K562 (cell line): ENCODE measurements at regions not wholly inside any gene's neighbourhood (a gene's known extent, or its start where the extent isn't known, plus 50 kb on each side); places are given as distances from the start of the nearest gene placed in this dataset.

Experiments
- ATAC-seq: fragments of 200-7000 bp; cut with Tn5 transposase; 3 replicates; pipeline ENCODE4 v1.9.1; 2020; ENCODE audit warnings: moderate library complexity
- BruUV-seq: library from RNA; stranded (reverse); fragments of 400-500 nt; replicated peaks from 2 replicates; lab custom pipeline; 2021; lab: Mats Ljungman, UMichigan
- CTCF ChIA-PET: fragments of 300-600 bp; formaldehyde crosslinking; extraction: SDS; loops from one replicate; lab custom pipeline; 2021; ENCODE audit warnings: low intra/inter-chr PET ratio; lab: Yijun Ruan, JAX
- POLR2A ChIA-PET: fragments of 300-600, 350-650 bp; sonication (Branson Sonifier 250); formaldehyde crosslinking; extraction: SDS; loops from one replicate; lab custom pipeline; 2021; ENCODE audit warnings: antibody characterized with exemption, inconsistent platforms; lab: Yijun Ruan, JAX
- DNase-seq, 4 experiments: peaks; one replicate each; pipeline versions ENCODE4 v3.0.0 to v3.0.0-alpha.2; 2011 to 2018; ENCODE audit warnings: low spot score in 3 of 4, mixed read lengths in 3 of 4; ENCODE audit errors: extremely low read depth in 1 of 4
- FAIRE-seq: peaks from 2 replicates; lab custom pipeline; 2011; peaks lifted over from hg19 to GRCh38; lab: Jason Lieb, UNC
- H2AFZ ChIP-seq: 2 replicates; pipeline ENCODE4 v1.6.0; 2011; ENCODE audit warnings: low read depth, low read length, control low read depth, inconsistent platforms
- H3K27ac ChIP-seq: fragments of 200-600 bp; 3 replicates; pipeline ENCODE4 v1.8.0; 2011; ENCODE audit warnings: low read depth, mild to moderate bottlenecking, control low read depth, inconsistent platforms, low read length, moderate library complexity, mixed read lengths; ENCODE audit errors: extremely low read depth
- H3K27me3 ChIP-seq, 2 experiments: fragments of 300-600 bp in 1 of 2; 2 replicates in 1 of 2; 3 replicates in 1 of 2; pipeline versions ENCODE4 v1.6.0 to v1.8.0; 2011; ENCODE audit warnings: inconsistent platforms in 2 of 2, low read length in 2 of 2, mild to moderate bottlenecking in 1 of 2, mixed read lengths in 1 of 2, moderate library complexity in 1 of 2; ENCODE audit not compliant: control insufficient read depth in 2 of 2, insufficient read depth in 2 of 2
- H3K36me3 ChIP-seq: fragments of 300-600 bp; 3 replicates; pipeline ENCODE4 v1.8.0; 2011; ENCODE audit warnings: mild to moderate bottlenecking, low read length, inconsistent platforms; ENCODE audit not compliant: control insufficient read depth, insufficient read depth
- H3K4me1 ChIP-seq, 2 experiments: fragments of 200-600 bp in 1 of 2; replicated peaks in 1 of 2; 2 replicates in 1 of 2; 3 replicates in 1 of 2; pipeline versions ENCODE4 v1.5.1 to v1.8.0; 2011; ENCODE audit warnings: inconsistent platforms in 2 of 2, low read length in 2 of 2, mild to moderate bottlenecking in 1 of 2, mixed read lengths in 1 of 2, moderate library complexity in 1 of 2; ENCODE audit not compliant: control insufficient read depth in 2 of 2, insufficient read depth in 2 of 2
- H3K4me2 ChIP-seq: 2 replicates; pipeline ENCODE4 v1.6.1; 2011; ENCODE audit warnings: low read length, control low read depth, inconsistent platforms, mixed read lengths; ENCODE audit not compliant: insufficient read depth
- H3K4me3 ChIP-seq: fragments of 200-600 bp; sonication (generic), shearing (Covaris generic); 2 replicates; pipeline ENCODE4 v1.5.1; 2016; ENCODE audit warnings: control low read depth, inconsistent platforms
- H3K79me2 ChIP-seq: fragments of 200-600 bp; 3 replicates; pipeline ENCODE4 v1.8.0; 2011; ENCODE audit warnings: low read length, inconsistent platforms; ENCODE audit not compliant: control insufficient read depth, insufficient read depth
- H3K9ac ChIP-seq, 2 experiments: 2 replicates each; pipeline versions ENCODE4 v1.6.0 to v1.6.1; 2011; ENCODE audit warnings: low read depth in 2 of 2, low read length in 2 of 2, control low read depth in 1 of 2, inconsistent platforms in 1 of 2, mild to moderate bottlenecking in 1 of 2, mixed read lengths in 1 of 2; ENCODE audit not compliant: insufficient read depth in 1 of 2
- H3K9me1 ChIP-seq: one replicate; pipeline ENCODE4 v1.6.0; 2011; ENCODE audit warnings: inconsistent platforms, mild to moderate bottlenecking, low read length, moderate library complexity; ENCODE audit not compliant: control insufficient read depth, insufficient read depth
- H3K9me3 ChIP-seq: replicated peaks from 2 replicates; pipeline ENCODE4 v1.5.1; 2011; ENCODE audit warnings: low read depth, low read length, inconsistent platforms; ENCODE audit not compliant: control insufficient read depth, insufficient read depth
- H4K20me1 ChIP-seq: replicated peaks from 2 replicates; pipeline ENCODE4 v1.6.1; 2011; ENCODE audit warnings: low read length, inconsistent platforms, mixed read lengths; ENCODE audit not compliant: control insufficient read depth, insufficient read depth
- ARNT ChIP-seq, 2 experiments: fragments of 450-650 bp; IDR thresholded peaks; 2 replicates each; pipeline ENCODE4 v1.6.1; 2016; ENCODE audit warnings: mild to moderate bottlenecking in 1 of 2
- BCOR ChIP-seq: fragments of 450-650 bp; IDR thresholded peaks from 2 replicates; pipeline ENCODE4 v1.6.1; 2016
- DIDO1 ChIP-seq: fragments of 450-650 bp; IDR thresholded peaks from 2 replicates; pipeline ENCODE4 v1.6.1; 2016; ENCODE audit warnings: low read depth, missing biosample characterization, missing genetic modification characterization
- ELF4 ChIP-seq: fragments of 450-650 bp; formaldehyde crosslinking; IDR thresholded peaks from 2 replicates; pipeline ENCODE4 v1.4.0; 2022; ENCODE audit warnings: missing genetic modification characterization
- HNRNPK ChIP-seq: fragments of 200-400 bp; formaldehyde crosslinking; IDR thresholded peaks from one replicate; pipeline ENCODE4 v1.6.1; 2018; ENCODE audit warnings: mild to moderate bottlenecking, low read depth, low read length; ENCODE audit not compliant: poor library complexity, severe bottlenecking
- MTA1 ChIP-seq: fragments of 450-650 bp; IDR thresholded peaks from 2 replicates; pipeline ENCODE4 v1.6.1; 2017; ENCODE audit warnings: borderline replicate concordance
- NRF1 ChIP-seq, 2 experiments: fragments of 450-650 bp; IDR thresholded peaks in 1 of 2; conservative IDR thresholded peaks in 1 of 2; 2 replicates each; pipeline ENCODE4 v1.6.1; 2014; ENCODE audit warnings: mild to moderate bottlenecking in 2 of 2
- PYGO2 ChIP-seq: fragments of 450-650 bp; IDR thresholded peaks from 2 replicates; pipeline ENCODE4 v1.6.1; 2016; ENCODE audit warnings: mild to moderate bottlenecking, missing genetic modification characterization, moderate library complexity, missing compliant biosample characterization
- RAD51 ChIP-seq: fragments of 450-650 bp; IDR thresholded peaks from 2 replicates; pipeline ENCODE4 v1.7.1; 2016; ENCODE audit warnings: low read depth, mild to moderate bottlenecking, borderline replicate concordance
- RBM39 ChIP-seq: fragments of 200-400 bp; formaldehyde crosslinking; optimal IDR thresholded peaks from 2 replicates; pipeline ENCODE3; 2018; ENCODE audit warnings: low read depth, low read length
- RFX5 ChIP-seq: IDR thresholded peaks from 2 replicates; pipeline ENCODE4 v1.6.1; 2011; ENCODE audit warnings: low read depth, mild to moderate bottlenecking, improper control_type of control experiment, low read length
- SOX6 ChIP-seq: fragments of 450-650 bp; IDR thresholded peaks from 2 replicates; pipeline ENCODE4 v1.6.1; 2014; ENCODE audit warnings: mild to moderate bottlenecking
- SRSF1 ChIP-seq: fragments of 200-400 bp; formaldehyde crosslinking; IDR thresholded peaks from 2 replicates; pipeline ENCODE4 v1.6.1; 2017; ENCODE audit warnings: mild to moderate bottlenecking, low read depth, low read length, moderate library complexity
- SRSF3 ChIP-seq: fragments of 200-400 bp; formaldehyde crosslinking; IDR thresholded peaks from 2 replicates; pipeline ENCODE4 v1.6.1; 2016; ENCODE audit warnings: mild to moderate bottlenecking, low read length, moderate library complexity; ENCODE audit not compliant: insufficient read depth
- SRSF7 ChIP-seq: fragments of 200-400 bp; formaldehyde crosslinking; optimal IDR thresholded peaks from 2 replicates; pipeline ENCODE3; 2017; ENCODE audit warnings: mild to moderate bottlenecking, low read depth, low read length
- TAF7 ChIP-seq: fragments of 450-650 bp; IDR thresholded peaks from 2 replicates; pipeline ENCODE4 v1.6.1; 2016; ENCODE audit warnings: missing genetic modification characterization, missing compliant biosample characterization
- ZNF124 ChIP-seq: sonication (generic); formaldehyde crosslinking; IDR thresholded peaks from 2 replicates; pipeline ENCODE4 v1.8.1; 2022; ENCODE audit warnings: missing genetic modification reagents
- ZNF143 ChIP-seq: sonication (generic); formaldehyde crosslinking; IDR thresholded peaks from 2 replicates; pipeline ENCODE4 v1.9.0; 2022; ENCODE audit warnings: mild to moderate bottlenecking, missing genetic modification reagents
- WGBS: fragments of 100-300 bp; shearing (Covaris generic); methylation state at CpG from one replicate; pipeline ENCODE4 v1.1.6; 2016; ENCODE audit warnings: low coverage, mixed read lengths; ENCODE audit not compliant: insufficient coverage; ENCODE audit errors: missing lambda C conversion rate; 5-methylcytosine and 5-hydroxymethylcytosine counted together
- in situ Hi-C: fragments of 300-500 bp; cut with MboI; formaldehyde crosslinking; loops from 4 replicates; pipeline ENCODE4 v1.15.0; 2018; ENCODE audit warnings: inconsistent platforms, mixed read lengths
- intact Hi-C: fragments of 100-400 bp; cut with micrococcal nuclease; formaldehyde crosslinking; loops from 2 replicates; pipeline ENCODE4 v1.14.2; 2022
- TF ChIP-seq, protein P1 (sequence below): fragments of 450-650 bp; IDR thresholded peaks from 2 replicates; pipeline ENCODE4 v1.6.1; 2018; ENCODE audit warnings: mild to moderate bottlenecking, low read depth; ENCODE audit not compliant: partially characterized antibody

DNA sequence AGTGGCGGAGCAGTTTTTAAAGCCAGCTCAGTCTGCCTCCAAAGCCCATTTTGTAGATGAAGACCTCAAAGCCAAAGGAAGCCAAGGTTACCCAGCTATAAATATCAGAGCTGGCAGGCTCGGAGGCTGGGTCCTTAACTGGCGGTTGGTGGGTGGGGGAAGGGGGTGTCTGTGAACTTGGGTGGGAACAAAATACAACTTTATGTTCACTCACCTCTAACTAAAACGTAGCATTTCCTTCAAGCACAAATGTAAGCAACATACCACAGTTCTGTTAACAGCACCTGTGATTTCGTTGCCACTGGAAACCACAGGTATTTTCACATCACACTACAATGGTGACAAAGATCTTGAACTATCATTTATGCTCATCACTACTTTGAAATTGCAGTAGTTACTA is 99.7 kb upstream of the SYT13 start:
- Histone ChIP-seq H3K9me3 (no peaks in the 10 kb centered on the region), H2AFZ (no peak overlapping the region), H3K9me1 (no peaks in the 10 kb centered on the region), H3K4me1 (no peaks in the 10 kb centered on the region), H3K4me2 (no peak overlapping the region), H4K20me1 (no peaks in the 10 kb centered on the region), H3K27me3 (peaks cover 0 to 15% of the 10 kb centered on the region in 2 experiments; a peak in 2 of 5 replicates), H3K9ac (no peak overlapping the region), H3K4me3 (no peak overlapping the region), H3K27ac (no peak overlapping the region), H3K79me2 (no peaks in the 10 kb centered on the region), H3K36me3 (no peaks in the 10 kb centered on the region)
- no TSS peak for BruUV-seq
- intact Hi-C loops: no loop called here
- in situ Hi-C loops: no loop called here
- ChIA-PET POLR2A (no interaction called here), CTCF (interaction anchor here (0.7 kb wide), 1 partner anchor 249 kb away, joined by 3 read pairs; no protein-coding TSS in a partner anchor)
- FAIRE-seq (no peak), ATAC-seq (no peak), DNase-seq (no peak)
- under 1% methylated on average over 5 of the region's 5 CpGs for WGBS
- TF ChIP-seq RBM39: no peak
- TF ChIP-seq SRSF7: no peak
- TF ChIP-seq ELF4 (CRISPR knock-in tag): no peak
- TF ChIP-seq ARNT (IDR thresholded peaks at IDR 0.05): no peak

DNA sequence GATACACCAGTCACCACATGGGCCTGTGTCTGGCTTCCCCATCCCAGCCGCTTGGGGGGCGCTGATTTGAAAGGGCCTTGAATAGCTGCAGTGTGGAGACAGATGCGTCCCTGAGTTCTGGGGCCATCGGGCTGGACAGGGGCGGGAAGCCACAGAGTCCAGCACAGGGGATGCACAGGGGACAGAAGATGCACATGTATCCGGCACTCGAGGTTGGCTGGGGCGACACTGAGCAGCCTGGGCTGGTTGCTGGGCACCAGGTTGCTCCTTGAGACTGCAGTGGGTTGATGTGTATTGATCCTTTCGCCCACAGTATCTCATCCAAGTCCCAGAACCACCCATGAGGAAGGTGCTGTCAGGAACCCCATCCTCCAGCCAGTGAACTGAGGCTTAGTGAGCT is 99.3 kb upstream of the SYT13 start:
- peaks cover 0 to 15% of the 10 kb centered on the region in 2 experiments; a peak in 2 of 5 replicates for H3K27me3 ChIP-seq
- H3K79me2 ChIP-seq: no peaks in the 10 kb centered on the region
- H3K9ac ChIP-seq: no peak overlapping the region
- in situ Hi-C loops (no loop called here), intact Hi-C loops (no loop called here)
- H3K9me1 ChIP-seq: no peaks in the 10 kb centered on the region
- no peak overlapping the region for H2AFZ ChIP-seq
- H3K4me1 ChIP-seq: no peaks in the 10 kb centered on the region
- ChIA-PET CTCF (interaction anchor here (0.7 kb wide), 1 partner anchor 250 kb away, joined by 3 read pairs; no protein-coding TSS in a partner anchor), POLR2A (no interaction called here)
- no peak overlapping the region for H3K4me2 ChIP-seq
- H3K36me3 ChIP-seq: no peaks in the 10 kb centered on the region
- no peak for DNase-seq
- BruUV-seq: no TSS peak
- WGBS: 0% methylated on average over 9 of the region's 9 CpGs
- no peak for FAIRE-seq
- H4K20me1 ChIP-seq: no peaks in the 10 kb centered on the region
- H3K9me3 ChIP-seq: no peaks in the 10 kb centered on the region
- no peak overlapping the region for H3K27ac ChIP-seq
- H3K4me3 ChIP-seq: no peak overlapping the region
- no peak for ATAC-seq
- TF ChIP-seq RFX5 (no peak), TAF7 (tag) (no peak), SRSF1 (no peak), RAD51 (no peak), ZNF124 (CRISPR knock-in tag) (no peak), SRSF3 (no peak), SOX6 (no peak), MTA1 (no peak), BCOR (no peak), DIDO1 (tag) (no peak), ZNF143 (CRISPR knock-in tag) (no peak), PYGO2 (tag) (no peak), NRF1 (conservative IDR thresholded peaks at IDR 0.05 in 1 of 2, IDR thresholded peaks at IDR 0.05 in 1 of 2) (no peak), HNRNPK (no peak)
- TF ChIP-seq, protein P1, sequence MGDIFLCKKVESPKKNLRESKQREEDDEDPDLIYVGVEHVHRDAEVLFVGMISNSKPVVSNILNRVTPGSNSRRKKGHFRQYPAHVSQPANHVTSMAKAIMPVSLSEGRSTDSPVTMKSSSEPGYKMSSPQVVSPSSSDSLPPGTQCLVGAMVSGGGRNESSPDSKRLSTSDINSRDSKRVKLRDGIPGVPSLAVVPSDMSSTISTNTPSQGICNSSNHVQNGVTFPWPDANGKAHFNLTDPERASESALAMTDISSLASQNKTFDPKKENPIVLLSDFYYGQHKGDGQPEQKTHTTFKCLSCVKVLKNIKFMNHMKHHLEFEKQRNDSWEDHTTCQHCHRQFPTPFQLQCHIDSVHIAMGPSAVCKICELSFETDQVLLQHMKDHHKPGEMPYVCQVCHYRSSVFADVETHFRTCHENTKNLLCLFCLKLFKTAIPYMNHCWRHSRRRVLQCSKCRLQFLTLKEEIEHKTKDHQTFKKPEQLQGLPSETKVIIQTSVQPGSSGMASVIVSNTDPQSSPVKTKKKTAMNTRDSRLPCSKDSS: no peak
